ENCODE measurements at regions not wholly inside any gene's neighbourhood (a gene's known extent, or its start where the extent isn't known, plus 50 kb on each side); places are given as distances from the start of the nearest gene placed in this dataset.
A peak's percentile ranks its signal among the peaks of the same experiment; 100 is the strongest.

DNA sequence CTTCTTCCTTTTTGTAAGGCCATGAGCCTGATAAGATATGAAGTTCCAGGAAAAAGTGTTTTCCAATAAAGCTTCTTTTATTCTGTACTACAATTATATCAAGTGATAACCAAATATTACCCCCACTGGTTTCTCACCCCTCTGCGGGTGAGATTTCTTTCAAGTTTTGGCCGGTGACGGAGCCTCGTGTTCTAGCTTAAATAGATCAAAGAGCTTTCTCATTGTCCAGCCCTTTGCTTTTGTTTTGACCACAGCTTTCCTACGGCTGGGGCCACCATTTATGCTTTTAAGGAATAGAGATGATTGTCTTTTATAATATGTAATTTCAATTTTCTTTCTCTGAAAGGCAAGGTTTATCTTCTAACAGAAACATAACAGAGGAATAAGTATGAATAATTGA lies 196.7 kb upstream of the MTPN start:
- no peak for DNase-seq (ENCODE audit: low spot score)

DNA sequence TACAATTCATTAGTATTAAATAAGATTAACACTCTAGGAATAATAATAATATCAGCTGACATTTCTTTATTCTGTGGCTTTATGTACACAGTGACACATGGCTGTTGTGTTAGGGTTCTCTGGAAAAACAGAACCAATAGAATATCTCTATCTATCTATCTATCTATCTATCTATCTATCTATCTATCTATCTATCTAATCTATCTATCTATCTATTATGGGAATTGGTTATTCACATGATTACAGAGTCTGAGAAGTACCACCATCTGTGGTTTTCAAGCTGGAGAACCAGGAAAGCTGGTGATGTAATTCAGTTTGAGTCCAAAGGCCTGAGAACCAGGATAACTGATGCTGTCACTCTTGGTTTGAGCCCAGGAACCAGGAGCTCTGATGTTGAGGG lies 194.1 kb upstream of the MTPN start:
- DNase-seq (ENCODE audit: low spot score), result no peak

- no peak for DNase-seq (ENCODE audit: low spot score)
Measured at GRCh38 chr7:136168821-136169220, 191.7 kb upstream of the MTPN start.

GRCh38 chr7:136167991-136168390 lies 190.8 kb upstream of the MTPN start:
- DNase-seq (ENCODE audit: low spot score), result no peak

DNA sequence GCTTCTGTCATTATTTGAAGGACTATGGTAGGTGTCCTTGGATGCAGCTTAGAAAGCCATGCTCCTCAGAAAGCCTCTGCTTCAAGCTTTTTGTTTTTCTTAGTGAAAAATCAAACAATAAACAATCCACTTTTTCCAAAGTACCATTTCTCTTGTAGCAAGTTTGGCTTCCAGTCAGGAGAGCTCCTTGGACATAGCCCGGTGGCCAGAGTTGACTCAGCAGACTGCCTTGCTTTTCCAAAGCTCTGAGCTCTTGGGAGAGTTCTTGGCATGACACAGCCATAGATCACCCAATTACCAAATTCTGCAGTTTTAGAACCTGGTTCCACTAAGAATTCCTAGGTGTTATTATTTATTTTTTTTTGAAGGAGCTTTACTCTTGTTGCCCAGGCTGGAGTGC lies 189.4 kb upstream of the MTPN start:
- no peak for DNase-seq (ENCODE audit: low spot score)

DNA sequence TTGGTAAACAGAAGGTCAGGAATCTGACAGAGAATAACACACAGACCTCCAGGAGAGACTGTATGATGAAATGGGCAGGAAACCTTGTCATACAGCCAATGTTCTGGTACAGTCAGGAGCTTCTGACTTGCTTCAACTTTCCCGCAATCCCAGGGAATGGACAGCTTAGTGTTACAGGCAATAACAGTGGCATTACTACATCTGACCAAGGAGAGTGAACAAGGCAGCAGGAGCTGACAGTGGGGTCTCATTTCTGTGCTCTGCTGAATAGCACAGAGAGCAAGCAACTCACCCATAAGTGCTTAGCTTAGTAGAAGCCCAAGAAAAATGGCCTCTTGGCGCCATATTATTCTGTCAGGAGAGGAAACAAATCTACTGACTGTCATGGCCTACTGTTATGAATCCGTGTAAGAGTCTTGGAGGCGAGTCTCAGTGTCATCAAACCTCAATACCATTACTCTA lies 186.2 kb upstream of the MTPN start:
- no peak for DNase-seq (ENCODE audit: low spot score)

DNA sequence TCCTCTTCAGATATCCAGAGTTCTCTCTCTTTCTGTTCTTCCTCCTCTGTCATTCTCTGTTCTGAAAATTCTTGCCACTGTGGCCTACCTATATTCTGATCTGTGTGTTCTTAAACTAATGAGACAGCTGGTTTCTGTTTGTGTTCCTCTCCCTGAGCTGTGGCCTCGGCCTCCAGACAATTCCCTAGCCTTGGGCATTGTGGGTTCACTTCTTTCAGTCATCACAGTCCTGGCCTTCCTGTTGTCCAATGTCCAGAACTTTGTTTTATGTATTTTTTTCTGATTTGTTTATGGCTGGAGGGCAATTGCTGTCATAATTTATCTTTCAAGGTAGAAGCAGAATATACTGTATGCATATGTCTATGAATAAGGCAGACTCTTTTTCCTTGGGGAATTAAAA lies 173.2 kb upstream of the MTPN start:
- DNase-seq (ENCODE audit: low spot score), result no peak

DNA sequence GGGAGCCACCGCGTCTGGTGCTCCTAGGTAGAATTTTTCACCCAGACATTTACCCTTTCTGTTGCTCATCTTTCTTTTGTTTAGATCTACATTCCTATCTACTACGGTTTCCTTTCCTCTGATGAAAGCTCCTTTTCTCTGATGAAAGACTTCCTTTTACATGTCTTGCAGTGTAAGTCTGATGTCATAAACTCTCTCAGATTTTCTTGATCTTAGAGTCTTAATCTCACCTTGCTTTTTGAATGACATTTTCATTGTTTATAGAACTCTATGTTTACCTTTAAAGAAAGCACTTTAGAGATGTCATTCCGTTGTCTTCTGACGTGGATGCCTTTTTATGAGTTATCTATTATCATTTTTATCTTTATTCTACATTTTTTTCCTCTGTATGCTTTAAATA lies 171.8 kb upstream of the MTPN start:
- DNase-seq (ENCODE audit: low spot score), result no peak

- no peak for DNase-seq (ENCODE audit: low spot score)
Measured at GRCh38 chr7:136146925-136147324, 169.8 kb upstream of the MTPN start.

- DNase-seq (ENCODE audit: low spot score), result no peak
Measured at GRCh38 chr7:136144182-136144581, 167.0 kb upstream of the MTPN start.

DNA sequence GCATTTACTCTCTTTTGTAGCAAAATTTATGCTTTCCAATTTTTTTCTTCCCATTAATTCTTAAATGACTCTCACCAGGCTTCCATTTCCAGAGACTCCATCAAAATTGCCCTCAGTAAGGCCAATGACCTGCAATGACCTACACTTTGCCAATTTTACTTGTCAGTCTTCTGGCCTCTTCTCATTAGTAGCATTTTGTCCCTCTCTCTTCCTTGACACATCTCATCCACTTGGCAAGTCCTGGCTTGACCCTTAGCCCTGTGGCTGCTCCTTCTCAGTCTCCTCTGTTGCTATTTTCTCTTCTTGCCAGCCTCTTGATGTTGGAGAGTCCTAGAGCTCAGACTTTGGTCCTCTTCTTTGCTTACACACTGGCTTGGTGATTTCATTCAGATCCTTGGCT lies 166.1 kb upstream of the MTPN start:
- DNase-seq (ENCODE audit: low spot score), result peak; percentile 50

GRCh38 chr7:136142583-136142982 lies 165.4 kb upstream of the MTPN start:
- no peak for DNase-seq (ENCODE audit: low spot score)

DNA sequence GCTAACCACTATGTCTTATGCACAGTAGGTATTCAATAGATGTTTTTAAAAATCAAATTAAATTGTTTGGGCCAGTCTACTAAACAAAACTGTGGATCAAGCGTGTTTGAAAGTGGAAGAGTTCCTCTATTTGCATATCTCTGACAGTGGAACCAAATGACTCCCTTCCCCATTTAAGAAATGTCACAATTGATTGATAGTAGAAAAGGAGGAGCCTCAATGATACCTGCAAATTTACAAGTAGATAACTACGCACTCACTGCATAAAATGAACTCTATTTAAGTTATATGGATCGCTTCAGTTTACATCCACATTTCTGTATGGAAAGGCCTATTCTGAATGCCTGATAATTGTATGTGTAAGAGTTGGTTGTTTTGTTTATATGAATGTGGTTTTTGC lies 163.3 kb upstream of the MTPN start:
- no peak for DNase-seq (ENCODE audit: low spot score)

- peak; percentile 82 for DNase-seq (ENCODE audit: low spot score)
Measured at GRCh38 chr7:136139417-136139816, 162.3 kb upstream of the MTPN start.

- peak; percentile 60 for DNase-seq (ENCODE audit: low spot score)
Measured at GRCh38 chr7:136138991-136139390, 161.8 kb upstream of the MTPN start.

DNA sequence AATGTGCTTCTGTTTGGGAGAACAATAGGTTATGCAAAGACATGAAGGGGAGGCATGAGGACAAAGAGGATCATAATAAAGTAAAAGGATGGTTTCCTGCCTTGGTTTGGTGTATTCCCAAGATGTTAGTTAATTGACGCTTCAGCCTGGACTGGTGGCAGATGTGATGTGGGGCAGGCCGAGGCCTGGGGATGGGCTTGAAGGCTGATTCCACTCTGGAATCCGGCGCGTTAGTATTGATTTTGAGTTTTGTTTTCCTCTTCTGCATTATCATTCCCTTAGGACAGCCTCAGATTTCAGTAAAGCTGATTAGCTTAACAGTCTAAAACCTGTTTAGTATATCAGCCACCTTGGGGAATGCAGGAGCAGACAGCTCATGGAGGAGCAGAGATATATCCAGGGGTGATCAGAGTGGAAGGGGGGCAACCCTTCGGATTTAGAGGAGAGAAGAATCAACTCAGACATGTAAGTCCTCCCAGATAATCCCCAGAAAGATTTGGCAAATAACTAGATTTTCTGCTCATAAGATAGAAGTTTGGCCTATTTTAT lies 159.8 kb upstream of the MTPN start:
- DNase-seq (ENCODE audit: low spot score), result no peak

DNA sequence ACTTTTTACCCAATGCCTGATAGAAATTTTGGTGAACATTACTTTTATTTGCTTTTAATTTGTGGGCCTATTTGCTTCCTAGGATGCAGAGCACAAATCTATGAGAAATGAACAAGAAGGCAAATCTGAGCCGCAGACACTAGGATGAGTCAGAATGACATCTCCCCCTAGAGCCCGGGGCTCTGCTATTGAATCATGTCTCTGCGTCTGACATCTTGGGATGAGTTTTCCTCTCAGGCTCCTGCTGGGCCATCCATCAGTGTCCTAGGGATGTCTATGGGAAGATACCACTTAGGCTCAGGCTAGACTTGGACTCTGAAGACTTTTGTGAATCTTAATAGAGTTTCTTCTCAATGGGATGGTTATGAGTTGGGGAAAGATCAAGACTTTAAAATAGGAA lies 157.3 kb upstream of the MTPN start:
- no peak for DNase-seq (ENCODE audit: low spot score)

- DNase-seq (ENCODE audit: low spot score), result peak; percentile 26
Measured at GRCh38 chr7:136133551-136133950, 156.4 kb upstream of the MTPN start.

GRCh38 chr7:136131304-136131630 lies 154.1 kb upstream of the MTPN start:
- DNase-seq (ENCODE audit: low spot score), result no peak

DNA sequence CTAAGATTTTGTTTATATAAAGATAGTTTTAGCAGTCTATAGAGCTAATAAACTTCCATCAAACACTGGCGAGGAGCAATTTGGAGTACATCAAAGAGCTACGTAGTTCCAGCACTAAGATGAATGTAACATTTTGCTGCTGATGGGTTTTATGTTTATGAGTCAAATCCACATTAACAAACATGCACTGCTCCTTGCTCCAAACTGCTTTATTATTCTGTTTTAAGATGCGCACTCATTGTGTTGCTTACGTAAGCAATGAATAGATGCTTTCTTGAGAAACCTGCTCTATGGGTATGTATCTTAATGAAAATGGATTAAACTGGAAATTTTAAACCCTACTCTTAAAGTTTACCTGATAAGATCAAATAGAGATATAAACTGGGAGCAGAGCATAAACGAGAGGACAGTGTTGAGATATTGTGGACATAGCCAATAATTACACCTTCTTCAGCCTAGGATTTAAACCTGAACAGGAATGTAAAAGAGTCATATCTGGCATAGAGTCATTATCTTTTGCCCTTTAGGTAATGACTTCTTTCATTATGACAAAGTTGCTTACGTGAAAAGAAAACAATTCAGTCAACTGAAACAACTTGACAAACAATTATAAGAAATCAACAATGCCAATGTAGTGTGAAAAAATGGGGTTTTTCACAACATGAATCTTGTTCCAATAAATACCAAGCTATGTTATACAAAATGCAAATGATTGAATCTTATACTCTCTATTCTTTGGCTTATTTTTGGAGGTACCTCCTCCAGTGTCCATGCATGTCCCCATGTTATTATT lies 153.5 kb upstream of the MTPN start:
- no peak for DNase-seq (ENCODE audit: low spot score)

GRCh38 chr7:136128050-136128449 lies 150.9 kb upstream of the MTPN start:
- DNase-seq (ENCODE audit: low spot score), result no peak

- no peak for DNase-seq (ENCODE audit: low spot score)
Measured at GRCh38 chr7:136123352-136123751, 146.2 kb upstream of the MTPN start.

DNA sequence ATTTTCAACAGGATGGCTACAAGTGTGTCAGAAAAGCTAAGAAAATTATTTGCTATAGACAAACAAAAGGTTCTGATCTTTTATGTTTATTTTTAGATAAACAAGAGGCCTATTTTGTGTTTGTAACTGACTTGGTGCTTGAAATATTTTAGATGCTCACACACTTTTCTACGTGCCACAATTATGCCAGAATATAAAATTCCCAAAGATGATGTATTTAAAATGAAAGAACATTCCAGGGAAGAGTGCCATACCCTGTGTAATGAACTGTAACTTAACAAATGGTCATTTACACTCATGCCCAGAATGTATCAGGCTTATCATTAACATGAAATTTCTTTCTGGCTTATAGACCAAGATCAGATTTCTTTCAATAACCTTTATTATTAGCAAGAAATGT lies 144.9 kb upstream of the MTPN start:
- DNase-seq (ENCODE audit: low spot score), result no peak

DNA sequence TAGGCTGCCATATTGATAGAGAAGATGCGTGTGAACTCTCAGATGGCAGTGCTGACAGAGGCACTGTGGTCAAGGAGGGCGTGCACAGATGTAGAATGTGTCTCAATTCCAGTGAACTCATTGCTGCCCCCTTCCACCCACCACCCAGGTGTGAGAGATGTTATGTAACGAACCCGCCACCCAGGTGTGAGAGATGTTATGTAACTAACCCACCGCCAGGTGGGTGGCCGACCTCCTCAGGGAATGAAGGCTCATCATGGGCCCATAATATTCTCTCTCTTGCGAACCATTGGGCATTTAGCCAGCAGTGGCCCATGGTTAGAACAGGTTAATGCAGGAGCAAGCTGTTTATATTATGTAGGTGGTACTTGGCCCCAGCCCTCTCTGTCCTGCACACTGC lies 140.4 kb upstream of the MTPN start:
- no peak for DNase-seq (ENCODE audit: low spot score)

All from cerebellar cortex (tissue), 1 donor.